GM12878 (cell line): ENCODE measurements at regions not wholly inside any gene's neighbourhood (a gene's known extent, or its start where the extent isn't known, plus 50 kb on each side); places are given as distances from the start of the nearest gene placed in this dataset.

Experiments used
- ATAC-seq: fragments of 200-7000 bp; cut with Tn5 transposase; 3 replicates; pipeline ENCODE4 v1.9.1; 2020; ENCODE audit warnings: mild to moderate bottlenecking, moderate library complexity
- BruUV-seq: library from RNA; stranded (reverse); fragments of 400-500 nt; replicated peaks from 2 replicates; lab custom pipeline; 2021; lab: Mats Ljungman, UMichigan
- CTCF ChIA-PET: fragments of 300-600 bp; sonication (Branson Sonifier 250); formaldehyde crosslinking; extraction: SDS; loops from one replicate; lab custom pipeline; 2021; ENCODE audit warnings: inconsistent platforms; lab: Yijun Ruan, JAX
- POLR2A ChIA-PET: fragments of 350-600 bp; formaldehyde crosslinking; extraction: SDS; loops from one replicate; lab custom pipeline; 2021; ENCODE audit warnings: inconsistent platforms; lab: Charles Lee
- RAD21 ChIA-PET: fragments of 300-600 bp; sonication (Branson Sonifier 250); formaldehyde crosslinking; loops from one replicate; lab custom pipeline; 2023; ENCODE audit warnings: antibody characterized with exemption; ENCODE audit not compliant: unreplicated experiment; lab: Charles Lee
- SMC1A ChIA-PET: fragments of 300-600 bp; sonication (Branson Sonifier 250); formaldehyde crosslinking; loops from one replicate; lab custom pipeline; 2023; ENCODE audit not compliant: unreplicated experiment, uncharacterized antibody; lab: Charles Lee
- DNase-seq: peaks from one replicate; pipeline ENCODE4 v3.0.0-alpha.2; 2011; ENCODE audit warnings: low read depth, low spot score
- FAIRE-seq: peaks from 3 replicates; lab custom pipeline; 2011; peaks lifted over from hg19 to GRCh38; lab: Jason Lieb, UNC
- H2AFZ ChIP-seq: 2 replicates; pipeline ENCODE4 v1.6.0; 2011; ENCODE audit warnings: low read depth, low read length, control low read depth; ENCODE audit not compliant: control insufficient read depth
- H3K27ac ChIP-seq: 2 replicates; pipeline ENCODE4 v1.5.1; 2011; ENCODE audit warnings: control low read depth; ENCODE audit not compliant: control insufficient read depth, insufficient read depth
- H3K27me3 ChIP-seq, 2 experiments: replicated peaks in 1 of 2; 2 replicates each; pipeline versions ENCODE4 v1.6.0 to v1.6.1; 2011; ENCODE audit warnings: low read length in 1 of 2; ENCODE audit not compliant: control insufficient read depth in 2 of 2, insufficient read depth in 2 of 2
- H3K36me3 ChIP-seq, 2 experiments: 2 replicates each; pipeline ENCODE4 v1.5.1; 2011; ENCODE audit warnings: low read length in 1 of 2; ENCODE audit not compliant: control insufficient read depth in 2 of 2, insufficient read depth in 2 of 2
- H3K4me1 ChIP-seq: 2 replicates; pipeline ENCODE4 v1.6.1; 2011; ENCODE audit warnings: mild to moderate bottlenecking, low read length, moderate library complexity, mixed read lengths; ENCODE audit not compliant: control insufficient read depth, insufficient read depth
- H3K4me2 ChIP-seq: 2 replicates; pipeline ENCODE4 v1.6.0; 2011; ENCODE audit warnings: control low read depth; ENCODE audit not compliant: control insufficient read depth, insufficient read depth
- H3K4me3 ChIP-seq: fragments of 200-600 bp; sonication (generic); 2 replicates; pipeline ENCODE4 v1.5.1; 2016
- H3K79me2 ChIP-seq: 2 replicates; pipeline ENCODE4 v1.6.0; 2011; ENCODE audit warnings: low read length; ENCODE audit not compliant: control insufficient read depth, insufficient read depth
- H3K9ac ChIP-seq: 2 replicates; pipeline ENCODE4 v1.8.0; 2011; ENCODE audit warnings: low read length, control low read depth, mixed read lengths; ENCODE audit not compliant: control insufficient read depth, insufficient read depth
- H3K9me3 ChIP-seq: replicated peaks from 3 replicates; pipeline ENCODE4 v1.5.1; 2011; ENCODE audit warnings: mild to moderate bottlenecking, low read length; ENCODE audit not compliant: control insufficient read depth, insufficient read depth
- H4K20me1 ChIP-seq: 2 replicates; pipeline ENCODE4 v1.6.0; 2011; ENCODE audit not compliant: control insufficient read depth, insufficient read depth
- ATF7 ChIP-seq: fragments of 450-650 bp; IDR thresholded peaks from 2 replicates; pipeline ENCODE4 v1.6.1; 2016; ENCODE audit warnings: low read depth, mild to moderate bottlenecking
- BMI1 ChIP-seq: fragments of 450-650 bp; IDR thresholded peaks from 2 replicates; pipeline ENCODE4 v1.6.1; 2016; ENCODE audit warnings: mild to moderate bottlenecking, moderate library complexity, borderline replicate concordance
- CREM ChIP-seq: IDR thresholded peaks from 2 replicates; pipeline ENCODE4 v1.6.1; 2014; ENCODE audit warnings: antibody characterized with exemption, low read depth
- GABPA ChIP-seq: IDR thresholded peaks from 2 replicates; pipeline ENCODE4 v1.6.1; 2014; ENCODE audit warnings: antibody characterized with exemption, low read depth, mild to moderate bottlenecking, inconsistent platforms
- JUND ChIP-seq: IDR thresholded peaks from 2 replicates; pipeline ENCODE4 v1.6.1; 2012; ENCODE audit warnings: low read depth, mild to moderate bottlenecking, low read length, improper control_type of control experiment, moderate library complexity
- PAX5 ChIP-seq: IDR thresholded peaks from 2 replicates; pipeline ENCODE4 v1.6.1; 2011; ENCODE audit warnings: low read depth, low read length, borderline replicate concordance
- RFX5 ChIP-seq: IDR thresholded peaks from 2 replicates; pipeline ENCODE4 v1.6.1; 2011; ENCODE audit warnings: low read depth, low read length, improper control_type of control experiment
- SIX5 ChIP-seq: IDR thresholded peaks from 2 replicates; pipeline ENCODE4 v1.6.1; 2011; ENCODE audit warnings: mild to moderate bottlenecking, low read depth, low read length, moderate library complexity; ENCODE audit not compliant: severe bottlenecking
- SMC3 ChIP-seq: IDR thresholded peaks from 2 replicates; pipeline ENCODE4 v1.6.1; 2011; ENCODE audit warnings: low read length, improper control_type of control experiment, borderline replicate concordance
- SP1 ChIP-seq: IDR thresholded peaks from one replicate; pipeline ENCODE4 v1.6.1; 2011; ENCODE audit warnings: low read depth, low read length
- SRF ChIP-seq, 2 experiments: IDR thresholded peaks; 2 replicates each; pipeline ENCODE4 v1.6.1; 2011; ENCODE audit warnings: low read depth in 2 of 2, low read length in 2 of 2, mild to moderate bottlenecking in 1 of 2, moderate library complexity in 1 of 2
- WRNIP1 ChIP-seq: IDR thresholded peaks from 2 replicates; pipeline ENCODE4 v1.6.1; 2011; ENCODE audit warnings: low read depth, low read length, improper control_type of control experiment, borderline replicate concordance
- WGBS: methylation state at CpG from one replicate; pipeline ENCODE4 v1.1.6; 2016; ENCODE audit warnings: low lambda C conversion rate; ENCODE audit not compliant: insufficient replicate concordance, insufficient coverage; ENCODE audit errors: missing lambda C conversion rate; 5-methylcytosine and 5-hydroxymethylcytosine counted together
- in situ Hi-C: fragments of 300-500 bp; cut with MboI; formaldehyde crosslinking; loops from 9 replicates; pipeline ENCODE4 v1.14.3; 2018; ENCODE audit warnings: mixed read lengths
- intact Hi-C: fragments of 100-400 bp; cut with micrococcal nuclease; formaldehyde crosslinking; loops from one replicate; pipeline ENCODE4 v1.14.2; 2022; ENCODE audit not compliant: unreplicated experiment
- TF ChIP-seq, protein P1 (sequence below): IDR thresholded peaks from 2 replicates; pipeline ENCODE4 v1.6.1; 2012; ENCODE audit warnings: low read depth, low read length, improper control_type of control experiment
- TF ChIP-seq, protein P2 (sequence below): IDR thresholded peaks from 2 replicates; pipeline ENCODE4 v1.6.1; 2012; ENCODE audit warnings: low read depth, low read length, improper control_type of control experiment
- TF ChIP-seq, protein P3 (sequence below): fragments of 450-650 bp; conservative IDR thresholded peaks from 2 replicates; pipeline ENCODE4 v1.6.1; 2017; ENCODE audit warnings: mild to moderate bottlenecking, moderate library complexity

- TF ChIP-seq, protein P1, sequence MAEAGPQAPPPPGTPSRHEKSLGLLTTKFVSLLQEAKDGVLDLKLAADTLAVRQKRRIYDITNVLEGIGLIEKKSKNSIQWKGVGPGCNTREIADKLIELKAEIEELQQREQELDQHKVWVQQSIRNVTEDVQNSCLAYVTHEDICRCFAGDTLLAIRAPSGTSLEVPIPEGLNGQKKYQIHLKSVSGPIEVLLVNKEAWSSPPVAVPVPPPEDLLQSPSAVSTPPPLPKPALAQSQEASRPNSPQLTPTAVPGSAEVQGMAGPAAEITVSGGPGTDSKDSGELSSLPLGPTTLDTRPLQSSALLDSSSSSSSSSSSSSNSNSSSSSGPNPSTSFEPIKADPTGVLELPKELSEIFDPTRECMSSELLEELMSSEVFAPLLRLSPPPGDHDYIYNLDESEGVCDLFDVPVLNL, result no peak
- TF ChIP-seq WRNIP1 (no peak), SMC3 (no peak), SIX5 (no peak), BMI1 (no peak)
Measured at GRCh38 chrX:138853936-138854335, 142.4 kb upstream of the FGF13 start (continued).

DNA sequence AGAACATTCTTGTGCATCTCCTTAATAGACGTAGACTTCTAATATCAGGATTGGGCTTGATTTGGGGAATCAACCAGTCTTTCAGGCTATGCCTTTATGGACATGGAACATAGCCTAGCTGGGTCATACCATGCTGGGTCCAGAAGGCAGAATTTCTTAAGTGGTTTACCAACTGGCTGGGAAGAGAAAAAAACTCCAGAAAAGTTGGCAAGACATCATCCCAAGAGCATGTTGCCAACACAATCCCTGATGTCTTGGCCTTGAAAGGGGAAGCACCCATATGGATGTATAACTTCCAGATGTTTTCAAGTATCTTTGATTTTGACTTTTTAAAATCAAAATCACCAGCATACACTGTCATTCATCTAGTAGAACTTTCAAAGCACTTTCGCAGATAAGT is 138.0 kb upstream of the FGF13 start:
- FAIRE-seq (no peak), DNase-seq (no peak), ATAC-seq (no peak)
- Histone ChIP-seq H3K79me2 (no peaks in the 10 kb centered on the region), H3K4me3 (no peak overlapping the region), H3K4me1 (no peaks in the 10 kb centered on the region), H3K27ac (no peak overlapping the region), H3K9me3 (no peaks in the 10 kb centered on the region), H3K4me2 (no peak overlapping the region), H3K36me3 (no peaks in the 10 kb centered on the region), H4K20me1 (no peaks in the 10 kb centered on the region), H3K27me3 (no peaks in the 10 kb centered on the region), H3K9ac (no peak overlapping the region), H2AFZ (no peak overlapping the region)
- intact Hi-C loops, result no loop called here
- SMC1A ChIA-PET, result no interaction called here
- CTCF ChIA-PET, result no interaction called here
- in situ Hi-C loops, result no loop called here
- RAD21 ChIA-PET, result interaction anchor here (0.8 kb wide), 1 partner anchor 710 kb away, joined by 3 read pairs; no protein-coding TSS in a partner anchor
- WGBS, result 3% methylated on average over 2 of the region's 2 CpGs
- POLR2A ChIA-PET, result no interaction called here
- TF ChIP-seq PAX5, result no peak
- TF ChIP-seq, protein P2, sequence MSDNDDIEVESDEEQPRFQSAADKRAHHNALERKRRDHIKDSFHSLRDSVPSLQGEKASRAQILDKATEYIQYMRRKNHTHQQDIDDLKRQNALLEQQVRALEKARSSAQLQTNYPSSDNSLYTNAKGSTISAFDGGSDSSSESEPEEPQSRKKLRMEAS, result no peak
- TF ChIP-seq GABPA, result no peak
- no peak for TF ChIP-seq JUND
- TF ChIP-seq ATF7, result no peak
- no peak for TF ChIP-seq SRF (IDR thresholded peaks at IDR 0.05; ENCODE audit: low read depth in 2 of 2, low read length in 2 of 2)
- no peak for TF ChIP-seq SP1
- TF ChIP-seq RFX5, result no peak
- no peak for TF ChIP-seq CREM
- TF ChIP-seq, protein P3, sequence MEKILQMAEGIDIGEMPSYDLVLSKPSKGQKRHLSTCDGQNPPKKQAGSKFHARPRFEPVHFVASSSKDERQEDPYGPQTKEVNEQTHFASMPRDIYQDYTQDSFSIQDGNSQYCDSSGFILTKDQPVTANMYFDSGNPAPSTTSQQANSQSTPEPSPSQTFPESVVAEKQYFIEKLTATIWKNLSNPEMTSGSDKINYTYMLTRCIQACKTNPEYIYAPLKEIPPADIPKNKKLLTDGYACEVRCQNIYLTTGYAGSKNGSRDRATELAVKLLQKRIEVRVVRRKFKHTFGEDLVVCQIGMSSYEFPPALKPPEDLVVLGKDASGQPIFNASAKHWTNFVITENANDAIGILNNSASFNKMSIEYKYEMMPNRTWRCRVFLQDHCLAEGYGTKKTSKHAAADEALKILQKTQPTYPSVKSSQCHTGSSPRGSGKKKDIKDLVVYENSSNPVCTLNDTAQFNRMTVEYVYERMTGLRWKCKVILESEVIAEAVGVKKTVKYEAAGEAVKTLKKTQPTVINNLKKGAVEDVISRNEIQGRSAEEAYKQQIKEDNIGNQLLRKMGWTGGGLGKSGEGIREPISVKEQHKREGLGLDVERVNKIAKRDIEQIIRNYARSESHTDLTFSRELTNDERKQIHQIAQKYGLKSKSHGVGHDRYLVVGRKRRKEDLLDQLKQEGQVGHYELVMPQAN, result no peak
- no TSS peak for BruUV-seq
